IMR-90 (cell line): ENCODE measurements at regions not wholly inside any gene's neighbourhood (a gene's known extent, or its start where the extent isn't known, plus 50 kb on each side); places are given as distances from the start of the nearest gene placed in this dataset.

ENCODE experiments used
- BHLHE40 ChIP-seq: fragments of 150-350 bp; IDR thresholded peaks from 2 replicates; pipeline ENCODE4 v1.6.1; 2016; ENCODE audit warnings: mild to moderate bottlenecking, low read depth, low read length
- CEBPB ChIP-seq: IDR thresholded peaks from 2 replicates; pipeline ENCODE4 v1.6.1; 2012; ENCODE audit warnings: low read depth, low read length, improper control_type of control experiment
- SMC3 ChIP-seq: fragments of 150-350 bp; IDR thresholded peaks from 2 replicates; pipeline ENCODE4 v1.6.1; 2016; ENCODE audit warnings: low read depth, mild to moderate bottlenecking, antibody characterized with exemption, low read length, moderate library complexity
- TF ChIP-seq, protein P1 (sequence below): conservative IDR thresholded peaks from 2 replicates; pipeline ENCODE4 v1.5.1; 2012; ENCODE audit warnings: mild to moderate bottlenecking, low read depth, low read length, improper control_type of control experiment
- TF ChIP-seq, protein P2 (sequence below): fragments of 150-350 bp; IDR thresholded peaks from 2 replicates; pipeline ENCODE4 v1.6.1; 2017; ENCODE audit warnings: mild to moderate bottlenecking, antibody characterized with exemption, low read length, low read depth
- TF ChIP-seq, protein P3 (sequence below): fragments of 150-350 bp; IDR thresholded peaks from 2 replicates; pipeline ENCODE4 v1.6.1; 2016; ENCODE audit warnings: low read depth, mild to moderate bottlenecking, low read length, moderate library complexity, borderline replicate concordance

DNA sequence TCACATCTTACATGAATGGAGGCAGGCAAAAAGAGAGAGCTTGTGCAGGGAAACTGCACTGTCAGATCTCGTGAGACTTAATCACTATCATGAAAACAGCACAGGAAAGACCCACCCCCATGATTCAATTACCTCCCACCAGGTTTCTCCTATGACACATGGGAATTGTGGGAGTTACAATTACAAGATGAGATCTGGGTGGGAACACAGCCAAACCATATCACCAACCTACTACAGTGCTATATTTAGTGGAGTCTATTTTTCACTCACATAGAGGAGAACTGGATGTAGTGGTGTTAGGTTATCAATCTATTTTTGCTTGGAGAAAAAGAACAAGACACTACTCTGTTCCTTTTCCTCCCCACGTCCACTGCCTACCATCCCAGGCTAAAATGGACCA, 276.6 kb downstream of the KCTD12 start:
- TF ChIP-seq, protein P1, sequence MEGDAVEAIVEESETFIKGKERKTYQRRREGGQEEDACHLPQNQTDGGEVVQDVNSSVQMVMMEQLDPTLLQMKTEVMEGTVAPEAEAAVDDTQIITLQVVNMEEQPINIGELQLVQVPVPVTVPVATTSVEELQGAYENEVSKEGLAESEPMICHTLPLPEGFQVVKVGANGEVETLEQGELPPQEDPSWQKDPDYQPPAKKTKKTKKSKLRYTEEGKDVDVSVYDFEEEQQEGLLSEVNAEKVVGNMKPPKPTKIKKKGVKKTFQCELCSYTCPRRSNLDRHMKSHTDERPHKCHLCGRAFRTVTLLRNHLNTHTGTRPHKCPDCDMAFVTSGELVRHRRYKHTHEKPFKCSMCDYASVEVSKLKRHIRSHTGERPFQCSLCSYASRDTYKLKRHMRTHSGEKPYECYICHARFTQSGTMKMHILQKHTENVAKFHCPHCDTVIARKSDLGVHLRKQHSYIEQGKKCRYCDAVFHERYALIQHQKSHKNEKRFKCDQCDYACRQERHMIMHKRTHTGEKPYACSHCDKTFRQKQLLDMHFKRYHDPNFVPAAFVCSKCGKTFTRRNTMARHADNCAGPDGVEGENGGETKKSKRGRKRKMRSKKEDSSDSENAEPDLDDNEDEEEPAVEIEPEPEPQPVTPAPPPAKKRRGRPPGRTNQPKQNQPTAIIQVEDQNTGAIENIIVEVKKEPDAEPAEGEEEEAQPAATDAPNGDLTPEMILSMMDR: no peak
- TF ChIP-seq, protein P2, sequence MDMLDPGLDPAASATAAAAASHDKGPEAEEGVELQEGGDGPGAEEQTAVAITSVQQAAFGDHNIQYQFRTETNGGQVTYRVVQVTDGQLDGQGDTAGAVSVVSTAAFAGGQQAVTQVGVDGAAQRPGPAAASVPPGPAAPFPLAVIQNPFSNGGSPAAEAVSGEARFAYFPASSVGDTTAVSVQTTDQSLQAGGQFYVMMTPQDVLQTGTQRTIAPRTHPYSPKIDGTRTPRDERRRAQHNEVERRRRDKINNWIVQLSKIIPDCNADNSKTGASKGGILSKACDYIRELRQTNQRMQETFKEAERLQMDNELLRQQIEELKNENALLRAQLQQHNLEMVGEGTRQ: no peak
- TF ChIP-seq SMC3 (no peak), CEBPB (no peak), BHLHE40 (no peak)
- TF ChIP-seq, protein P3, sequence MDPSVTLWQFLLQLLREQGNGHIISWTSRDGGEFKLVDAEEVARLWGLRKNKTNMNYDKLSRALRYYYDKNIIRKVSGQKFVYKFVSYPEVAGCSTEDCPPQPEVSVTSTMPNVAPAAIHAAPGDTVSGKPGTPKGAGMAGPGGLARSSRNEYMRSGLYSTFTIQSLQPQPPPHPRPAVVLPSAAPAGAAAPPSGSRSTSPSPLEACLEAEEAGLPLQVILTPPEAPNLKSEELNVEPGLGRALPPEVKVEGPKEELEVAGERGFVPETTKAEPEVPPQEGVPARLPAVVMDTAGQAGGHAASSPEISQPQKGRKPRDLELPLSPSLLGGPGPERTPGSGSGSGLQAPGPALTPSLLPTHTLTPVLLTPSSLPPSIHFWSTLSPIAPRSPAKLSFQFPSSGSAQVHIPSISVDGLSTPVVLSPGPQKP: no peak
